OCI-LY7 (cell line): ENCODE measurements at regions not wholly inside any gene's neighbourhood (a gene's known extent, or its start where the extent isn't known, plus 50 kb on each side); places are given as distances from the start of the nearest gene placed in this dataset.

ENCODE experiments used
- BruUV-seq: library from RNA; stranded (reverse); fragments of 400-500 nt; replicated peaks from 2 replicates; lab custom pipeline; 2021; lab: Mats Ljungman, UMichigan
- CTCF ChIA-PET: fragments of 300-600 bp; sonication (Branson Sonifier 250); formaldehyde crosslinking; loops from one replicate; lab custom pipeline; 2022; ENCODE audit warnings: antibody characterized with exemption; ENCODE audit not compliant: unreplicated experiment; lab: Charles Lee
- POLR2A ChIA-PET: fragments of 300-600 bp; sonication (Branson Sonifier 250); formaldehyde crosslinking; loops from one replicate; lab custom pipeline; 2022; ENCODE audit warnings: antibody characterized with exemption; lab: Charles Lee
- DNase-seq: peaks from one replicate; pipeline ENCODE4 v3.0.0-alpha.2; 2015; ENCODE audit warnings: low spot score
- H2AFZ ChIP-seq: fragments of 200-600 bp; sonication (generic), shearing (Covaris generic); 2 replicates; pipeline ENCODE4 v1.6.1; 2014; ENCODE audit warnings: mild to moderate bottlenecking, antibody characterized with exemption, low read length, moderate library complexity
- H3K27ac ChIP-seq: fragments of 200-600 bp; sonication (generic); 2 replicates; pipeline ENCODE4 v1.5.1; 2014; ENCODE audit warnings: mixed run types, low read depth, mild to moderate bottlenecking, moderate library complexity, low read length, inconsistent platforms; ENCODE audit not compliant: poor library complexity, severe bottlenecking
- H3K36me3 ChIP-seq: fragments of 200-600 bp; sonication (generic); 2 replicates; pipeline ENCODE4 v1.6.1; 2014; ENCODE audit warnings: mild to moderate bottlenecking, antibody characterized with exemption, low read length, moderate library complexity, mixed read lengths; ENCODE audit not compliant: insufficient read depth
- H3K4me1 ChIP-seq: fragments of 200-600 bp; sonication (generic); 2 replicates; pipeline ENCODE4 v1.5.1; 2014; ENCODE audit warnings: mild to moderate bottlenecking, low read length; ENCODE audit not compliant: insufficient read depth, poor library complexity, severe bottlenecking
- H3K4me2 ChIP-seq: fragments of 200-600 bp; sonication (generic); 2 replicates; pipeline ENCODE4 v1.6.1; 2014; ENCODE audit warnings: mild to moderate bottlenecking, low read length
- H3K4me3 ChIP-seq: fragments of 200-600 bp; sonication (generic); 2 replicates; pipeline ENCODE4 v1.5.1; 2014; ENCODE audit warnings: mild to moderate bottlenecking, low read depth, low read length; ENCODE audit not compliant: poor library complexity, severe bottlenecking
- H3K79me2 ChIP-seq: fragments of 200-600 bp; sonication (generic); 2 replicates; pipeline ENCODE4 v1.6.1; 2016; ENCODE audit warnings: low read depth, mild to moderate bottlenecking, low read length, moderate library complexity, mixed read lengths; ENCODE audit not compliant: insufficient read depth
- H3K9me2 ChIP-seq: fragments of 200-600 bp; sonication (generic); 2 replicates; pipeline ENCODE4 v1.6.1; 2016; ENCODE audit warnings: mild to moderate bottlenecking, low read length, mixed read lengths; ENCODE audit not compliant: insufficient read depth
- H3K9me3 ChIP-seq: fragments of 200-600 bp; sonication (generic); 2 replicates; pipeline ENCODE4 v1.6.1; 2014; ENCODE audit warnings: mild to moderate bottlenecking, mixed run types, low read length, mixed read lengths
- H4K20me1 ChIP-seq: fragments of 200-600 bp; sonication (generic); 2 replicates; pipeline ENCODE4 v1.6.1; 2014; ENCODE audit warnings: mild to moderate bottlenecking, antibody characterized with exemption, low read length, moderate library complexity, mixed read lengths; ENCODE audit not compliant: insufficient read depth
- EZH2phosphoT487 ChIP-seq: fragments of 200-600 bp; sonication (generic); IDR thresholded peaks from 2 replicates; pipeline ENCODE4 v1.6.1; 2018; ENCODE audit warnings: low read depth, borderline replicate concordance, mild to moderate bottlenecking, mixed run types, antibody characterized with exemption, low read length, moderate library complexity, mixed read lengths
- intact Hi-C: fragments of 100-400 bp; cut with micrococcal nuclease; formaldehyde crosslinking; loops from one replicate; pipeline ENCODE4 v1.10.0; 2022; ENCODE audit not compliant: unreplicated experiment
- TF ChIP-seq, protein P1 (sequence below): fragments of 200-600 bp; sonication (generic); conservative IDR thresholded peaks from 2 replicates; pipeline ENCODE4 v1.5.1; 2014; ENCODE audit warnings: mild to moderate bottlenecking, antibody characterized with exemption, low read length, moderate library complexity, mixed read lengths

- no peak for TF ChIP-seq EZH2phosphoT487
- TF ChIP-seq, protein P1, sequence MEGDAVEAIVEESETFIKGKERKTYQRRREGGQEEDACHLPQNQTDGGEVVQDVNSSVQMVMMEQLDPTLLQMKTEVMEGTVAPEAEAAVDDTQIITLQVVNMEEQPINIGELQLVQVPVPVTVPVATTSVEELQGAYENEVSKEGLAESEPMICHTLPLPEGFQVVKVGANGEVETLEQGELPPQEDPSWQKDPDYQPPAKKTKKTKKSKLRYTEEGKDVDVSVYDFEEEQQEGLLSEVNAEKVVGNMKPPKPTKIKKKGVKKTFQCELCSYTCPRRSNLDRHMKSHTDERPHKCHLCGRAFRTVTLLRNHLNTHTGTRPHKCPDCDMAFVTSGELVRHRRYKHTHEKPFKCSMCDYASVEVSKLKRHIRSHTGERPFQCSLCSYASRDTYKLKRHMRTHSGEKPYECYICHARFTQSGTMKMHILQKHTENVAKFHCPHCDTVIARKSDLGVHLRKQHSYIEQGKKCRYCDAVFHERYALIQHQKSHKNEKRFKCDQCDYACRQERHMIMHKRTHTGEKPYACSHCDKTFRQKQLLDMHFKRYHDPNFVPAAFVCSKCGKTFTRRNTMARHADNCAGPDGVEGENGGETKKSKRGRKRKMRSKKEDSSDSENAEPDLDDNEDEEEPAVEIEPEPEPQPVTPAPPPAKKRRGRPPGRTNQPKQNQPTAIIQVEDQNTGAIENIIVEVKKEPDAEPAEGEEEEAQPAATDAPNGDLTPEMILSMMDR: peak; percentile 62
- POLR2A ChIA-PET: no interaction called here
- Histone ChIP-seq H3K79me2 (no peaks in the 10 kb centered on the region), H3K9me3 (no peaks in the 10 kb centered on the region), H3K27ac (no peak overlapping the region), H3K4me1 (no peaks in the 10 kb centered on the region), H3K9me2 (no peaks in the 10 kb centered on the region), H3K4me2 (no peak overlapping the region), H4K20me1 (no peaks in the 10 kb centered on the region), H3K4me3 (no peak overlapping the region), H2AFZ (no peak overlapping the region), H3K36me3 (no peaks in the 10 kb centered on the region)
- DNase-seq: peak; percentile 2
- BruUV-seq: no TSS peak
- intact Hi-C loops: no loop called here
- CTCF ChIA-PET: no interaction called here
Measured at GRCh38 chr13:107144432-107144831, 576.5 kb upstream of the ARGLU1 start.

- Histone ChIP-seq H3K4me1 (no peaks in the 10 kb centered on the region), H4K20me1 (no peaks in the 10 kb centered on the region), H3K4me2 (no peak overlapping the region), H3K9me2 (no peaks in the 10 kb centered on the region), H3K9me3 (no peaks in the 10 kb centered on the region), H2AFZ (no peak overlapping the region), H3K4me3 (no peak overlapping the region), H3K79me2 (no peaks in the 10 kb centered on the region), H3K36me3 (no peaks in the 10 kb centered on the region), H3K27ac (no peak overlapping the region)
- CTCF ChIA-PET: no interaction called here
- DNase-seq: no peak
- no peak for TF ChIP-seq EZH2phosphoT487
- TF ChIP-seq, protein P1: no peak
- BruUV-seq: no TSS peak
- POLR2A ChIA-PET: no interaction called here
- intact Hi-C loops: no loop called here
Measured at GRCh38 chr13:107141767-107142166, 573.8 kb upstream of the ARGLU1 start.

DNA sequence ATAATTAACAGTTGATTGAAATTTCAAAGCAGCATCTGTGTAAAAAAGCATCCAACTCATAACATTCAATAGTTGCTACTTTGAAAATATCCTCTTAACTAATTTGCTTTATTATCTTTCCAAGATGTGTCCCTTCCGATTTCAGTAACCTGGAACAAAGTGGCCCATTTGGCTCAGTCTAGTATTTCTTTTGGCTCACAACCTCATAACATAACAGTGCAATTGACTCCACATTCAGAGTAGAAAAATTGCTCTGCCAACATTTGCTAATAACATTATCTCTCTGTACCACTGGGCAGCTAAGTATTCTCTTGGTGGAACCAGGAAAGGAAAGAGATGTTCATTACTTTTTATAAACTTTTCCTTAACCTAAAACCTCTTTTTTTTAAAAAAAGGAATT is 571.1 kb upstream of the ARGLU1 start:
- CTCF ChIA-PET: interaction anchor here (0.7 kb wide), 1 partner anchor 71 kb away, joined by 3 read pairs; no protein-coding TSS in a partner anchor
- no peaks in the 10 kb centered on the region for H3K9me2 ChIP-seq
- H3K4me1 ChIP-seq: no peaks in the 10 kb centered on the region
- no peak overlapping the region for H3K27ac ChIP-seq
- no peak overlapping the region for H3K4me2 ChIP-seq
- no TSS peak for BruUV-seq
- no peak overlapping the region for H3K4me3 ChIP-seq
- TF ChIP-seq, protein P1: no peak
- TF ChIP-seq EZH2phosphoT487: no peak
- no peak overlapping the region for H2AFZ ChIP-seq
- DNase-seq: no peak
- POLR2A ChIA-PET: no interaction called here
- no peaks in the 10 kb centered on the region for H3K79me2 ChIP-seq
- no peaks in the 10 kb centered on the region for H4K20me1 ChIP-seq
- no peaks in the 10 kb centered on the region for H3K9me3 ChIP-seq
- intact Hi-C loops: no loop called here
- H3K36me3 ChIP-seq: no peaks in the 10 kb centered on the region
